SK-N-SH (cell line): ENCODE measurements at regions not wholly inside any gene's neighbourhood (a gene's known extent, or its start where the extent isn't known, plus 50 kb on each side); places are given as distances from the start of the nearest gene placed in this dataset.

Experiments
- CTCF ChIA-PET: fragments of 300-600, 350-600 bp; formaldehyde crosslinking; extraction: SDS; loops from one replicate; lab custom pipeline; 2021; lab: Yijun Ruan, JAX
- POLR2A ChIA-PET: fragments of 350-600 bp; sonication (Branson Sonifier 250); formaldehyde crosslinking; extraction: SDS; loops from one replicate; lab custom pipeline; 2020; ENCODE audit warnings: antibody characterized with exemption, inconsistent platforms; lab: Yijun Ruan, JAX
- DNase-seq: peaks from one replicate; pipeline ENCODE4 v3.0.0; 2012
- H2AFZ ChIP-seq: fragments of 200-600 bp; sonication (generic); 2 replicates; pipeline ENCODE4 v1.8.1; 2016; ENCODE audit warnings: antibody characterized with exemption, mild to moderate bottlenecking, low read depth
- H3F3A ChIP-seq: fragments of 200-600 bp; sonication (generic); replicated peaks from 2 replicates; pipeline ENCODE3; 2016; ENCODE audit warnings: antibody characterized with exemption, mild to moderate bottlenecking; ENCODE audit not compliant: insufficient read depth
- H3K27ac ChIP-seq, 2 experiments: fragments of 200-500 bp in 1 of 2; fragments of 200-600 bp in 1 of 2; sonication (Bioruptor generic) in 1 of 2; sonication (generic), shearing (Covaris generic) in 1 of 2; 2 replicates each; pipeline versions ENCODE4 v1.5.1 to v1.6.1; 2014 to 2016; ENCODE audit warnings: low read depth in 2 of 2, inconsistent platforms in 1 of 2, low read length in 1 of 2, mild to moderate bottlenecking in 1 of 2, mixed read lengths in 1 of 2
- H3K27me3 ChIP-seq: fragments of 200-600 bp; sonication (generic), shearing (Covaris generic); 2 replicates; pipeline ENCODE4 v1.6.1; 2016; ENCODE audit warnings: mixed run types; ENCODE audit not compliant: insufficient read depth
- H3K36me3 ChIP-seq, 2 experiments: fragments of 200-500 bp in 1 of 2; fragments of 200-600 bp in 1 of 2; sonication (Bioruptor generic) in 1 of 2; sonication (generic) in 1 of 2; replicated peaks in 1 of 2; 2 replicates each; pipeline versions ENCODE3 to v1.5.1; 2014 to 2016; ENCODE audit warnings: low read length in 1 of 2, mild to moderate bottlenecking in 1 of 2; ENCODE audit not compliant: insufficient read depth in 2 of 2, control insufficient read depth in 1 of 2
- H3K4me1 ChIP-seq, 2 experiments: fragments of 200-500 bp in 1 of 2; fragments of 200-600 bp in 1 of 2; sonication (Bioruptor generic) in 1 of 2; sonication (generic), shearing (Covaris generic) in 1 of 2; 2 replicates each; pipeline versions ENCODE4 v1.5.1 to v1.6.1; 2014 to 2016; ENCODE audit warnings: low read depth in 1 of 2, low read length in 1 of 2, mixed run types in 1 of 2; ENCODE audit not compliant: insufficient read depth in 2 of 2, control insufficient read depth in 1 of 2
- H3K4me2 ChIP-seq: fragments of 200-600 bp; sonication (generic), shearing (Covaris generic); 2 replicates; pipeline ENCODE4 v1.6.1; 2017; ENCODE audit warnings: mixed run types
- H3K4me3 ChIP-seq, 2 experiments: fragments of 200-500 bp in 1 of 2; fragments of 200-600 bp in 1 of 2; sonication (Bioruptor generic) in 1 of 2; sonication (generic), shearing (Covaris generic) in 1 of 2; 2 replicates each; pipeline versions ENCODE4 v1.5.1 to v1.8.1; 2014 to 2016; ENCODE audit warnings: low read depth in 2 of 2, inconsistent platforms in 1 of 2, low read length in 1 of 2, mild to moderate bottlenecking in 1 of 2, mixed read lengths in 1 of 2, moderate library complexity in 1 of 2
- H3K79me2 ChIP-seq: fragments of 200-600 bp; sonication (generic); 2 replicates; pipeline ENCODE4 v1.8.1; 2017; ENCODE audit warnings: mild to moderate bottlenecking; ENCODE audit not compliant: insufficient read depth
- H3K9ac ChIP-seq: fragments of 200-600 bp; sonication (generic); 2 replicates; pipeline ENCODE4 v1.6.1; 2017; ENCODE audit warnings: mixed run types
- H3K9me2 ChIP-seq: fragments of 200-600 bp; sonication (generic); 2 replicates; pipeline ENCODE4 v1.6.1; 2017; ENCODE audit warnings: mixed run types
- H3K9me3 ChIP-seq: fragments of 200-600 bp; sonication (generic); 2 replicates; pipeline ENCODE4 v1.6.1; 2017; ENCODE audit warnings: mixed run types, mild to moderate bottlenecking, moderate library complexity
- H4K20me1 ChIP-seq: fragments of 200-600 bp; sonication (generic); 2 replicates; pipeline ENCODE4 v1.6.1; 2017; ENCODE audit warnings: mild to moderate bottlenecking, mixed run types; ENCODE audit not compliant: insufficient read depth
- CHD2 ChIP-seq: fragments of 150-350 bp; IDR thresholded peaks from 2 replicates; pipeline ENCODE4 v1.6.1; 2018; ENCODE audit warnings: low read length; ENCODE audit not compliant: partially characterized antibody
- ELF1 ChIP-seq: IDR thresholded peaks from 2 replicates; pipeline ENCODE4 v1.4.0; 2012
- EP300 ChIP-seq, 2 experiments: IDR thresholded peaks; 2 replicates each; pipeline versions ENCODE4 v1.4.0 to v1.6.1; 2012; ENCODE audit warnings: borderline replicate concordance in 1 of 2, low read depth in 1 of 2, low read length in 1 of 2
- GATA2 ChIP-seq: sonication (generic); formaldehyde crosslinking; IDR thresholded peaks from 2 replicates; pipeline ENCODE4 v1.5.0; 2020; ENCODE audit warnings: mild to moderate bottlenecking, missing genetic modification reagents
- IRF3 ChIP-seq: fragments of 150-350 bp; IDR thresholded peaks from 2 replicates; pipeline ENCODE4 v1.6.1; 2016; ENCODE audit warnings: mild to moderate bottlenecking, low read depth, low read length
- JUND ChIP-seq: IDR thresholded peaks from 2 replicates; pipeline ENCODE4 v1.4.0; 2012
- PBX3 ChIP-seq: IDR thresholded peaks from 2 replicates; pipeline ENCODE4; 2012
- RAD21 ChIP-seq: IDR thresholded peaks from 2 replicates; pipeline ENCODE4 v1.6.1; 2012; ENCODE audit warnings: mild to moderate bottlenecking, low read length
- RCOR1 ChIP-seq: fragments of 150-350 bp; IDR thresholded peaks from 2 replicates; pipeline ENCODE4 v1.6.1; 2017; ENCODE audit warnings: antibody characterized with exemption, low read length
- SMC3 ChIP-seq: IDR thresholded peaks from 2 replicates; pipeline ENCODE4 v1.6.1; 2012; ENCODE audit warnings: low read depth, low read length, improper control_type of control experiment
- TCF12 ChIP-seq: IDR thresholded peaks from 2 replicates; pipeline ENCODE4 v1.4.0; 2012
- YY1 ChIP-seq: IDR thresholded peaks from 2 replicates; pipeline ENCODE4 v1.4.0; 2012; ENCODE audit warnings: low read depth, mild to moderate bottlenecking
- WGBS: methylation state at CpG from one replicate; pipeline ENCODE4 v1.1.6; 2017; ENCODE audit warnings: low lambda C conversion rate; 5-methylcytosine and 5-hydroxymethylcytosine counted together
- TF ChIP-seq, protein P1 (sequence below): IDR thresholded peaks from 2 replicates; pipeline ENCODE4 v1.4.0; 2012; ENCODE audit warnings: low read depth
- TF ChIP-seq, protein P2 (sequence below): fragments of 200-600 bp; sonication (generic); IDR thresholded peaks from 2 replicates; pipeline ENCODE4 v1.6.1; 2017; ENCODE audit warnings: antibody characterized with exemption, mild to moderate bottlenecking, moderate library complexity

- 78% methylated on average over 14 of the region's 14 CpGs for WGBS
- Histone ChIP-seq H3K4me3 (no peak overlapping the region), H3K27me3 (no peaks in the 10 kb centered on the region), H3K9me2 (no peaks in the 10 kb centered on the region), H3K4me2 (no peak overlapping the region), H2AFZ (no peak overlapping the region), H3K36me3 (no peaks in the 10 kb centered on the region), H3K79me2 (no peaks in the 10 kb centered on the region), H4K20me1 (no peaks in the 10 kb centered on the region), H3K9ac (no peak overlapping the region), H3F3A (no peaks in the 10 kb centered on the region), H3K4me1 (no peaks in the 10 kb centered on the region), H3K9me3 (no peaks in the 10 kb centered on the region), H3K27ac (no peak overlapping the region)
- TF ChIP-seq JUND (no peak), RAD21 (no peak), PBX3 (no peak), RCOR1 (no peak), GATA2 (no peak), IRF3 (no peak)
- DNase-seq = no peak
- POLR2A ChIA-PET = no interaction called here
- CTCF ChIA-PET = no interaction called here
Measured at GRCh38 chr6:11900662-11901598, 111.2 kb upstream of the HIVEP1 start.

DNA sequence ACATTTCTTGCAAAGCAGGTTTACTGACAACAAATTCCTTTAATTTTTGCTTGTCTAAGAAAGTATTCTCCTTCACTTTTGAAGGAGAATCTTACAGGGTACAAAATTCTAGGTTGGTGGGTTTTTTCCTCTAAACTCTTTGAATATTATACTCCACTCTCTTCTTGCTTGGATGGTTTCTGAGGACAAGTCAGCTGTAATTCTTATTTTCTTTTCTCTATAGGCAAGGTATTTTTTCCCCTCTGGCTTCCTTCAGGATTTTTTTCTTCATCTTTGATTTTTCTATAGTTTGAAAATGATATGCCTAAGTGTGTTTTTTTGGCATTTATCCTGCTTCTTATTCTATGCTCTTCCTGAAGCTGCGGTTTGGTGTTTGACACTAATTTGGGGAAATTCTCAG lies 112.5 kb upstream of the HIVEP1 start:
- no peaks in the 10 kb centered on the region for H4K20me1 ChIP-seq
- no peaks in the 10 kb centered on the region for H3F3A ChIP-seq
- TF ChIP-seq, protein P1, sequence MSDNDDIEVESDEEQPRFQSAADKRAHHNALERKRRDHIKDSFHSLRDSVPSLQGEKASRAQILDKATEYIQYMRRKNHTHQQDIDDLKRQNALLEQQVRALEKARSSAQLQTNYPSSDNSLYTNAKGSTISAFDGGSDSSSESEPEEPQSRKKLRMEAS = no peak
- TF ChIP-seq TCF12 (no peak), EP300 (IDR thresholded peaks at IDR 0.05; ENCODE audit: borderline replicate concordance in 1 of 2, low read depth in 1 of 2, low read length in 1 of 2) (no peak), SMC3 (no peak), CHD2 (no peak), IRF3 (no peak), ELF1 (no peak), YY1 (no peak)
- TF ChIP-seq, protein P2, sequence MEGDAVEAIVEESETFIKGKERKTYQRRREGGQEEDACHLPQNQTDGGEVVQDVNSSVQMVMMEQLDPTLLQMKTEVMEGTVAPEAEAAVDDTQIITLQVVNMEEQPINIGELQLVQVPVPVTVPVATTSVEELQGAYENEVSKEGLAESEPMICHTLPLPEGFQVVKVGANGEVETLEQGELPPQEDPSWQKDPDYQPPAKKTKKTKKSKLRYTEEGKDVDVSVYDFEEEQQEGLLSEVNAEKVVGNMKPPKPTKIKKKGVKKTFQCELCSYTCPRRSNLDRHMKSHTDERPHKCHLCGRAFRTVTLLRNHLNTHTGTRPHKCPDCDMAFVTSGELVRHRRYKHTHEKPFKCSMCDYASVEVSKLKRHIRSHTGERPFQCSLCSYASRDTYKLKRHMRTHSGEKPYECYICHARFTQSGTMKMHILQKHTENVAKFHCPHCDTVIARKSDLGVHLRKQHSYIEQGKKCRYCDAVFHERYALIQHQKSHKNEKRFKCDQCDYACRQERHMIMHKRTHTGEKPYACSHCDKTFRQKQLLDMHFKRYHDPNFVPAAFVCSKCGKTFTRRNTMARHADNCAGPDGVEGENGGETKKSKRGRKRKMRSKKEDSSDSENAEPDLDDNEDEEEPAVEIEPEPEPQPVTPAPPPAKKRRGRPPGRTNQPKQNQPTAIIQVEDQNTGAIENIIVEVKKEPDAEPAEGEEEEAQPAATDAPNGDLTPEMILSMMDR = no peak
- no peaks in the 10 kb centered on the region for H3K27me3 ChIP-seq
- no peaks in the 10 kb centered on the region for H3K4me1 ChIP-seq
- 54% methylated on average over 1 of the region's 1 CpG for WGBS
- H3K36me3 ChIP-seq = no peaks in the 10 kb centered on the region
- no peaks in the 10 kb centered on the region for H3K9me2 ChIP-seq
- no peak overlapping the region for H3K4me2 ChIP-seq
- no peaks in the 10 kb centered on the region for H3K79me2 ChIP-seq
- ChIA-PET POLR2A (no interaction called here), CTCF (no interaction called here)
- H3K4me3 ChIP-seq = no peak overlapping the region
- H3K27ac ChIP-seq = no peak overlapping the region
- no peak for DNase-seq
- H3K9ac ChIP-seq = no peak overlapping the region
- H3K9me3 ChIP-seq = no peaks in the 10 kb centered on the region
- H2AFZ ChIP-seq = no peak overlapping the region
